Suprapubic skin (tissue), 4 donors: ENCODE measurements at regions not wholly inside any gene's neighbourhood (a gene's known extent, or its start where the extent isn't known, plus 50 kb on each side); places are given as distances from the start of the nearest gene placed in this dataset.

Source experiments
- DNase-seq, 2 donors: peaks; one replicate each; pipeline ENCODE4 v3.0.0-alpha.2; 2019; ENCODE audit warnings: low spot score in 2 of 2
- H3K27ac ChIP-seq: fragments of 200-600 bp; sonication (generic); one replicate; pipeline ENCODE4 v1.5.1; 2019
- H3K27me3 ChIP-seq: fragments of 200-600 bp; sonication (generic); one replicate; pipeline ENCODE4 v1.5.1; 2019
- H3K36me3 ChIP-seq: fragments of 200-600 bp; sonication (generic); one replicate; pipeline ENCODE4 v1.5.1; 2019
- H3K4me1 ChIP-seq: fragments of 200-600 bp; sonication (generic); one replicate; pipeline ENCODE4 v1.5.1; 2019
- H3K4me3 ChIP-seq: fragments of 200-600 bp; sonication (generic); one replicate; pipeline ENCODE4 v1.5.1; 2019; ENCODE audit warnings: mild to moderate bottlenecking
- H3K9me3 ChIP-seq: fragments of 200-600 bp; sonication (generic); one replicate; pipeline ENCODE4 v1.5.1; 2019
- CTCF ChIP-seq, 2 donors: fragments of 200-600 bp in 1 of 2; fragments of 450-650 bp in 1 of 2; sonication (generic) in 1 of 2; IDR thresholded peaks; one replicate each; pipeline ENCODE4 v1.5.1; 2016 to 2019; ENCODE audit warnings: antibody characterized with exemption in 2 of 2, mild to moderate bottlenecking in 1 of 2, moderate library complexity in 1 of 2
- EP300 ChIP-seq: sonication (generic); formaldehyde crosslinking; IDR thresholded peaks from one replicate; pipeline ENCODE4 v1.6.1; 2017; ENCODE audit warnings: antibody characterized with exemption
- POLR2A ChIP-seq, 2 donors: fragments of 450-650 bp; IDR thresholded peaks; one replicate each; pipeline ENCODE4 v1.6.1; 2017; ENCODE audit warnings: antibody characterized with exemption in 2 of 2, mild to moderate bottlenecking in 2 of 2, moderate library complexity in 2 of 2
- POLR2AphosphoS5 ChIP-seq, 3 donors: sonication (generic); formaldehyde crosslinking; IDR thresholded peaks; one replicate each; pipeline ENCODE4 v1.6.1; 2017; ENCODE audit warnings: antibody characterized with exemption in 3 of 3
- WGBS: methylation state at CpG from one replicate; pipeline ENCODE4 v1.1.5; 2018; 5-methylcytosine and 5-hydroxymethylcytosine counted together

GRCh38 chr2:217449444-217449843 lies 553.4 kb downstream of the TNS1 start:
- DNase-seq = no peak
- Histone ChIP-seq H3K27me3 (no peaks in the 10 kb centered on the region), H3K36me3 (no peaks in the 10 kb centered on the region), H3K4me3 (no peak overlapping the region), H3K27ac (no peak overlapping the region), H3K4me1 (no peaks in the 10 kb centered on the region), H3K9me3 (no peaks in the 10 kb centered on the region)
- 84% methylated on average over 7 of the region's 8 CpGs for WGBS
- TF ChIP-seq CTCF (IDR thresholded peaks at IDR 0.05) = no peak
- no peak for TF ChIP-seq POLR2AphosphoS5 (IDR thresholded peaks at IDR 0.05)
- TF ChIP-seq POLR2A (IDR thresholded peaks at IDR 0.05) = no peak
- TF ChIP-seq EP300 = no peak

GRCh38 chr2:217448860-217449259 lies 553.9 kb downstream of the TNS1 start:
- WGBS = 96% methylated on average over 5 of the region's 5 CpGs

GRCh38 chr2:217445723-217446122 lies 557.1 kb downstream of the TNS1 start:
- H3K27me3 ChIP-seq = no peaks in the 10 kb centered on the region
- H3K27ac ChIP-seq = no peak overlapping the region
- WGBS = 74% methylated on average over 4 of the region's 4 CpGs
- H3K9me3 ChIP-seq = no peaks in the 10 kb centered on the region
- TF ChIP-seq POLR2A (IDR thresholded peaks at IDR 0.05) = no peak
- no peak for TF ChIP-seq EP300
- TF ChIP-seq CTCF (IDR thresholded peaks at IDR 0.05) = no peak
- no peak for TF ChIP-seq POLR2AphosphoS5 (IDR thresholded peaks at IDR 0.05)
- H3K36me3 ChIP-seq = no peaks in the 10 kb centered on the region
- DNase-seq = no peak
- H3K4me1 ChIP-seq = no peaks in the 10 kb centered on the region
- H3K4me3 ChIP-seq = no peak overlapping the region

More at GRCh38 chr2:217448860-217449259, 553.9 kb downstream of the TNS1 start:
- DNase-seq = no peak
- Histone ChIP-seq H3K36me3 (no peaks in the 10 kb centered on the region), H3K4me3 (no peak overlapping the region), H3K9me3 (no peaks in the 10 kb centered on the region), H3K27ac (no peak overlapping the region), H3K27me3 (no peaks in the 10 kb centered on the region), H3K4me1 (no peaks in the 10 kb centered on the region)
- TF ChIP-seq EP300 (no peak), POLR2A (IDR thresholded peaks at IDR 0.05) (no peak), CTCF (IDR thresholded peaks at IDR 0.05) (no peak), POLR2AphosphoS5 (IDR thresholded peaks at IDR 0.05) (no peak)

GRCh38 chr2:217444932-217445331 lies 557.9 kb downstream of the TNS1 start:
- Histone ChIP-seq H3K9me3 (no peaks in the 10 kb centered on the region), H3K4me3 (no peak overlapping the region), H3K27me3 (no peaks in the 10 kb centered on the region), H3K36me3 (no peaks in the 10 kb centered on the region), H3K27ac (no peak overlapping the region), H3K4me1 (no peaks in the 10 kb centered on the region)
- DNase-seq = no peak
- no peak for TF ChIP-seq CTCF (IDR thresholded peaks at IDR 0.05)
- TF ChIP-seq POLR2A (IDR thresholded peaks at IDR 0.05) = no peak
- TF ChIP-seq POLR2AphosphoS5 (IDR thresholded peaks at IDR 0.05) = no peak
- TF ChIP-seq EP300 = no peak

GRCh38 chr2:217444509-217444908 lies 558.3 kb downstream of the TNS1 start:
- DNase-seq = no peak
- TF ChIP-seq EP300 = no peak
- no peak for TF ChIP-seq CTCF (IDR thresholded peaks at IDR 0.05)
- TF ChIP-seq POLR2A (IDR thresholded peaks at IDR 0.05) = no peak
- TF ChIP-seq POLR2AphosphoS5 (IDR thresholded peaks at IDR 0.05) = no peak
- no peaks in the 10 kb centered on the region for H3K9me3 ChIP-seq
- no peaks in the 10 kb centered on the region for H3K36me3 ChIP-seq
- H3K4me3 ChIP-seq = no peak overlapping the region
- no peak overlapping the region for H3K27ac ChIP-seq
- no peaks in the 10 kb centered on the region for H3K4me1 ChIP-seq
- H3K27me3 ChIP-seq = no peaks in the 10 kb centered on the region
